NCI-H2227 (cell line): ENCODE measurements at regions not wholly inside any gene's neighbourhood (a gene's known extent, or its start where the extent isn't known, plus 50 kb on each side); places are given as distances from the start of the nearest gene placed in this dataset.
"Not testable (repeated sequence)": the region's sequence is repeated elsewhere in the genome, so short reads cannot be mapped to it uniquely, and the experiment has no call there.

ENCODE experiments used
- DNase-seq: peaks from one replicate; lab custom pipeline; 2025; ENCODE audit not compliant: unreplicated experiment; lab: John Stamatoyannopoulos, UW

DNA sequence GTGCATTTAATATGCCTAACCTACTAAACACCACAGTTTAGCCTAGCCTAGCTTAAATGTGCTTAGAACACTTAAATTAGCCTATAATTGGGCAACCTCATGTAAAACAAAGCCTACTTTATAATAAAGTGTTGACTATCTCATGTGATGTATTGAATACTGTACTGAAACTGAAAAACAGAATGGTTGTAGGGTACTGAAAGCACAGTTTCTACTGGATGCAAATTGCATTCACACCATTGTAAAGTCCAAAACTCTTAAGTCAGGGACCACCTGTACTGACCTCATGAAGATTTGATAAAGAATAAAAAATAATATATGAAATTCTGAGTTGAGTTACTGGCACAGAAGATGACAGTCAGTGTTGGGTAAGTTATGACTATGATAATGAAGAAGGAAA, 625.4 kb upstream of the SOX9 start:
- no peak for DNase-seq

DNA sequence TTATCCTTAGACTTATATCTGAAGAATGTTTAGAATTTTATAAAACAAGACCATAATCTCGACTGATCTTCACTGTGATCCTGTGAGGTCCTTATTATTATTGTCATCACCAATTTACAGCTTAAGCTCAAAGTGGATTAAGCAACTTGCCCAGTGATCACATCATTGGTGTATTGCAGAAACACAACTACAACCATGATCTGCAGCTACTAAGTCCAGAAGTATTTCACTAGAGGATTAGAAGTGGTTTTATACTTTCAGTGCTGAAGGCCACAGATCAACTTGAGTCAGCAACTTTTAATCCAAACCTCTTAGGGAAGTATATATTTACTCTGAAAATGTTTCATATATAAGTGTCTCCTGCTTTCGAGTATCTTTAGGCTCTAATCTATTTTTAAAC, 624.3 kb upstream of the SOX9 start:
- no peak for DNase-seq

- no peak for DNase-seq
Observed at GRCh38 chr17:71500761-71501555, 619.9 kb upstream of the SOX9 start.

DNA sequence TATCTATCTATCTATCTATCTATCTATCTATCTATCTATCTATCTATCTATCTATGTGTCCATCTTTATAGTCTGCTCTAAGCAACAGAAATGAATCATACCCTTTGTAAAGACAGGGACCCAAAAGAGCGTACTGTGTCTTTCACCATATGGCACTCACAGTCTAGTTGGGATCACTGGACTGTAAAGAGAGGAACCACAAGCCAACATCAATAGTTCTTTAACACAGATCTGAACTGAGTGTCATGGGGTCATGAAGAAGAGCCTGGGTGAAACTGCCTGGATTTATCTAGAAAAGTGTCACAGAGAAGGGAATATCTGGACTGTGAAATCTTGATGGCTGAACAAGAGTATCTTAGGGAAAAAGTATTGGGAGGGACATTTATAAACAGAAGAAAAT, 619.1 kb upstream of the SOX9 start:
- DNase-seq: no peak

GRCh38 chr17:71502443-71502842, 618.4 kb upstream of the SOX9 start:
- DNase-seq: no peak

DNA sequence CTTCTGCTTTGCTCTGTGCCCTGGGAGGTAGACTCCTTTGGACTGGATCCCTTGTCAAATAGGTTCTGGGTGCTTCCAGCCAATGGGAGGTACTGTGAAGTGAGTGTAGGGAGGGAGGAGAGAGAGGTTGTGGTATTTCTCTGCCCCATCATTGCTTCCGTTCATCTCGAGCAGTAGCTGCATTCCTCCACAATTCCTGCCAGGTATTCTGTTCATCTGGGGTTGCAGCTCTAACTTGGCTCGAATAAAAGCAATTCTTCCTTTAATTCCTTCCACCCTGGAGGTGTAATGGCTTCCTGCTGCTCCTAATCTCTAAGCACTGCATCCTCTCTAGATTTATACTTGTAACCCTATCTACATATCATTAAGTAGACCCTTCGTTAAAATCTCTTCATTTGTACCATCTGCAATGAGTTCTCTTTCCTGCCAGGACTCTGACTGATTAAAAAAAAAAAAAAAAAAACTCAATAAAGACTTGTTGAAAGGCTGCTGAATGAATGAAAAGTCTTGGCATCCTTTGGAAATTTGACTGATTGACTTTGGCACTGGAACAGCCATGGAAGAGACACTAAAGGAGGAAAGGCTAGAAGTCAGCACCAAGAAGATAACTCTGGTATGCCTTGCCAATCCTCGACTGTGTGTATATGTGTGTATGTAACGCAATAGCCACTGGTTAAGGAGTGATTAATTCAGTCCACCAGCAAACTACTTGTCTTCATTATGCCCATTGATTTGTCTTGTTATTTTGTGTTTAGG, 616.9 kb upstream of the SOX9 start:
- no peak for DNase-seq

DNA sequence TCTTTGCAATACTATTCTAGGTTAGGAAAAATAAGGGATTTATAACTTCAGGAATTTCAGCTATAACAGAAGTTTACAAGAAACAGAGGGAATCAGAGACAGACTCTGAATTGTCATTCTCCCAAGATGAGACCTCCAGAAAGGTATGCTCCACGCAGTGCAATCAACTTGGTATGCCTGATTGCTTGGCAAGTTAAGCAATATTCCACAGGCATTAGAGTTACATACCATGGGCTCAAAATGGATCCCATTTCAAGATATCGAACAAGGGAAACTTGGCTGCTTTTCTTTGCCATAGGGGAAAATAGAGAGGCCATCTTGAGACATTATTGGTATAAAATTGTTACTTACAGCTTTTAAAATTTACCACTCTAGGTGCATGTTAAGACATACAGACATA, 615.6 kb upstream of the SOX9 start:
- DNase-seq: no peak

- DNase-seq: no peak
Observed at GRCh38 chr17:71505981-71506380, 614.8 kb upstream of the SOX9 start.

DNA sequence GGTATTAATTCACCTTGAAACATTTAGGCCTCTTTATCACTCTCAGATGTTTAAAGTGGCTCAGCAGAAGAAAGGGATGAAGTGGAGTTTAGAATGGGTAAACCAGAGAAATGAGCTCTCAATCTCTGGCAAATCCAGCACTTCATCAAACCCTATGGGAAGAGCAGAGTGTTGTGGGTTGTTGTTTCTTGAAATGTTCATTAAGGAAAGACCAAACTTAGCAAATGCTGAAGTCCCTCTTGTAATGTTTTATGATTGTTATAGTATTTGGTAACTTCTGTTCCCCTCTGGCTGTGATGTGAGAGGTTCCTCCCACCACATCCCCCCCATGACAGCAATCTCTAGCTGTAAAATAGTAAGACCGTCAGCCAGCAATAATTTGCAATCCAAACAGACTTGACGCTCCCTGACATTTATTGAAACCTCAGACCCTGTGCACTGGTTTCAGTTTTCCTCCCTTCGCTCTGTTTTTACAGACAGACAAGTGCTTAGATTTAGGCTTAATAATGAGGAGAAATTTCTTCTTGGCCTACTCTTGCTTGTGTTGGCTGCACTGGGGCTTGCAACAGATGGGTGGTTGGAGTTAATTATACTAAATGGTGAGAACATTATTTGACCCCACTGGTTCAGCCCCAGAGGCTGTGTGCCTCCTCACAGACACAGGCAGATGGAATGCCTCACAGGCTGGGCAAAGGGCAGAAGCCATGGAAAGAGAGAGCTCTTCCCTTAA, 609.4 kb upstream of the SOX9 start:
- DNase-seq: peak; percentile 35

DNA sequence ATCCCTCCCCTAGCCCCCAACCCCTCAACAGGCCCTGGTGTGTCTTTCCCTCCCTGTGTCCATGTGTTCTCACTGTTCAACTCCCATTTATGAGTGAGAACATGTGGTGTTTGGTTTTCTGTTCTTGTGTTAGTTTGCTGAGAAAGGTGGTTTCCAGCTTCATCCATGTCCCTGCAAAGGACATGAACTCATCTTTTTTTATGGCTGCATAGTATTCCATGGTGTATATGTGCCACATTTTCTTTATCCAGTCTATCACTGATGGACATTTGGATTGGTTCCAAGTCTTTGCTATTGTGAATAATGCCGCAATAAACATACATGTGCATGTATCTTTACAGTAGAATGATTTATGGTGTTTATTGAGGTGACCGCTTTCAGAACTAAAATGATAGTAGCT, 607.1 kb upstream of the SOX9 start:
- DNase-seq: not testable (repeated sequence)

GRCh38 chr17:71516149-71516548, 604.7 kb upstream of the SOX9 start:
- DNase-seq: no peak

GRCh38 chr17:71519285-71519684, 601.5 kb upstream of the SOX9 start:
- no peak for DNase-seq

DNA sequence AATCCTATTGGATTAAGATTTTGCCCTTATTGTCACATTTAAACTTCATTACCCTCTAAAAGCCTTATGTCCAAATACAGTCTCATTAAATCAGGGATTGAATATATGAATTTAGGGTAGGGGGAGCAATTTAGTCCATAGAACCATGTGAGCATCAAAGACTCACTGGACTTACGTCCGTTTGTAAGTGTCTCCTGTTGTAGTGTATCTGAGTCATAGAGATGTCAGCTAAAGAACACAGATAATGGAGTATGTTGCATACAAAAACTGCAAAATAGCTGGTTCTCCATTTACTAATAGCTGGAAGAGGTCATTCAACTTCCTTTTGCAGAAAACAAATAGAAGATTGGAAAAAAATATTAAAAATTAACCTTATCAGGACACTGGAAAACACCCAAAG, 599.1 kb upstream of the SOX9 start:
- DNase-seq: no peak

DNA sequence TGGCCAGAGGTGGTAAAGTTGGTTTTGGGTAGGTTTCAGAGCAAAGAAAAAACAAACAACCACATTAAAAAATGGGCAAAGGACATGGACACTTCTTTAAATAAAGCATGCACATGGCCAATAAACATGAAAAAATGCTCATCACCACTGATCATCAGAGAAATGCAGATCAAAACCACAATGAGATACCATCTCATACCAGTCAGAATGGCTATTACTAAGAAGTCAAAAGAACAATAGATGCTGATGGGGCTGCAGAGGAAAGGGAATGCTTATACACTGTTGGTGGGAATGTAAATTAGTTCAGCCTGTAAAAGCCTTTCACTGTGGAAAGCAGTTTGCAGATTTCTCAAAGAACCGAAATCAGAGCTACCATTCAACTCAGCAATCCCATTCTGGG, 598.4 kb upstream of the SOX9 start:
- DNase-seq: no peak

GRCh38 chr17:71527311-71527710, 593.5 kb upstream of the SOX9 start:
- no peak for DNase-seq

- DNase-seq: no peak
Observed at GRCh38 chr17:71528210-71528609, 592.6 kb upstream of the SOX9 start.

- DNase-seq: no peak
Observed at GRCh38 chr17:71530248-71530647, 590.6 kb upstream of the SOX9 start.

GRCh38 chr17:71535321-71535720, 585.5 kb upstream of the SOX9 start:
- no peak for DNase-seq

- DNase-seq: no peak
Observed at GRCh38 chr17:71546419-71546818, 574.4 kb upstream of the SOX9 start.

DNA sequence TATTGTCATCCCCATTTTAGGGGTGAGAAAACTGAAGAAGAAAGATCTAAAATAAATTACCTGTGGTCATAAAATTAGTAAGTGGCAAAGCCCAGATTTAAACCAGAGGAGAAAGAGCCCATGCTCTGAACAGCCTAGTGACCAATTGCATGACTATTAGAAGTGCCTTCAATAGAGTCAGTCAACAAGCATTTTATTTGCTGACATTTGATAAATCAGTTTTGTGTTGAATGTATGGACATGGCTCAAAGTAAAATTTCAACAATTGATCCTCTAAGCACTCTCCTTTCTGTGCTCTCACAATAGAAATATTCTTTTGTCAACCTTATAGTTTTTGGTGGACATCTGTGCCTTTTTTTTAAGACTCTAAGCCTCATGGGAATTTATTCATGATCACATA, 572.9 kb upstream of the SOX9 start:
- DNase-seq: no peak

DNA sequence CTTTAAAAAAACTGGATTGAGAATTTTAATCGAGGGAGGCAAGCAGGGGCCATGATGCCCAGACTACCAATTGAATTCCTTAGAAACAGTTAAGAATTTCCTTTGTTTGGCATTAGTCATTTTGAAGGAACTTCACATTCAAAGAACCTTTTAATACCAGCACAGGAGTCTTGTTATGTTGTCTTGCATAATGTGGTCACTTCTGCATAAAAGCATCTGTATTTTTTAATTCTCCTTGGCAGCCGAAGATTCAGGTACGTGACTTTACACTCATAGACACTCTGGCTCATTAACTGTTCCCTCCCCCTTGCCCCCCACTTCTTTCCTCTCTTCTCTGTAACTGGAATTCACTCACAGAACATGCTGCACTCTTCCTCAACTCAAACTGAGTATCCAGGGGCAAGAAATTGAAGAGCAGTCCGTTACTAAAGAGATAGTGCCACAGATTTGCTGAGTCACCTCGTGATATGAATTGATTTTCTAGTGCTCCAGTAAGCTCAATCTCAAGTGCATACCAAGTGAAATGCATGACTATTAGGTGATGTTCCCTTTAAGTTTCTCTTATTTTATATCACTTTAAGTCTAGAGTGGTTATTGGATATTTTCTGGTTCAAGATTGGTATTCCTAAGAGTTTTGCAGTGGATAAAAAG, 572.2 kb upstream of the SOX9 start:
- DNase-seq: no peak
